ENCODE measurements at regions not wholly inside any gene's neighbourhood (a gene's known extent, or its start where the extent isn't known, plus 50 kb on each side); places are given as distances from the start of the nearest gene placed in this dataset.

DNA sequence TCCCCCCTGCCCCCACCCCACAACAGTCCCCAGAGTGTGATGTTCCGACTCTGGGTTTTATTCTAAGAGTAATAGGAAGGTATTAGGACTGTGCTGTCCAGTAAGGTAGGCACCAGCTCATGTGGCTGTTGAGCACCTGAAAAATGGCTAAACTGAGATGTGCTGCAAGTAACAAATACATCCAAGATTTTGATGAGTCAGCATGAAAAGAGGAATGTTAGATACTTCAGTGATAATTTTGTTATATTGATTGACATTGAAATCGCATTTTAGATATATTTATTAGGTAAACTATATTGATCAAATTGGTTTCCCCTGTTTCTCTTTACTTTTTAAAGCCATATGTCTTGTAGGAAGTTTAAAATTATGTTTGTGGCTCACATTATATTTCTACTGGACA lies 147.8 kb downstream of the FTCDNL1 start:
- H3K4me3 ChIP-seq (ENCODE audit: low read depth in 1 of 2, low read length in 2 of 2) = no peak overlapping the region
- H2AFZ ChIP-seq (ENCODE audit: low read depth, low read length) = no peak overlapping the region
- H3K4me1 ChIP-seq (ENCODE audit: insufficient read depth, low read length) = no peaks in the 10 kb centered on the region
- DNase-seq (no peak), ATAC-seq (ENCODE audit: insufficient read depth, low read depth) (no peak)
- no peaks in the 10 kb centered on the region for H3K79me2 ChIP-seq (ENCODE audit: insufficient read depth, low read length)
- H3K27ac ChIP-seq (ENCODE audit: low read length) = no peak overlapping the region
- no peak overlapping the region for H3K4me2 ChIP-seq (ENCODE audit: insufficient read depth, low read length)
- no peak for TF ChIP-seq EZH2 (IDR thresholded peaks at IDR 0.05; ENCODE audit: borderline replicate concordance, low read depth, low read length, severe bottlenecking)
- no peak for TF ChIP-seq CTCF (IDR thresholded peaks at IDR 0.05; ENCODE audit: borderline replicate concordance, extremely low read depth, low read length, poor library complexity, severe bottlenecking)
- no peak overlapping the region for H3K9ac ChIP-seq (ENCODE audit: low read depth, low read length)
- no peaks in the 10 kb centered on the region for H3K36me3 ChIP-seq (ENCODE audit: insufficient read depth, low read length)
- H3K9me3 ChIP-seq (ENCODE audit: insufficient read depth, low read length, severe bottlenecking) = no peaks in the 10 kb centered on the region
- H3K27me3 ChIP-seq (ENCODE audit: insufficient read depth, low read length, poor library complexity) = peaks cover 2% of the 10 kb centered on the region
- H4K20me1 ChIP-seq (ENCODE audit: insufficient read depth, low read length) = no peaks in the 10 kb centered on the region

GRCh38 chr2:199697469-199697868 lies 153.5 kb downstream of the FTCDNL1 start:
- Histone ChIP-seq H3K4me2 (ENCODE audit: insufficient read depth, low read length) (no peak overlapping the region), H3K9me3 (ENCODE audit: insufficient read depth, low read length, severe bottlenecking) (no peaks in the 10 kb centered on the region), H3K4me3 (ENCODE audit: low read depth in 1 of 2, low read length in 2 of 2) (no peak overlapping the region), H3K79me2 (ENCODE audit: insufficient read depth, low read length) (no peaks in the 10 kb centered on the region), H3K27me3 (ENCODE audit: insufficient read depth, low read length, poor library complexity) (no peaks in the 10 kb centered on the region), H3K36me3 (ENCODE audit: insufficient read depth, low read length) (no peaks in the 10 kb centered on the region), H2AFZ (ENCODE audit: low read depth, low read length) (no peak overlapping the region), H4K20me1 (ENCODE audit: insufficient read depth, low read length) (no peaks in the 10 kb centered on the region), H3K27ac (ENCODE audit: low read length) (no peak overlapping the region), H3K9ac (ENCODE audit: low read depth, low read length) (no peak overlapping the region), H3K4me1 (ENCODE audit: insufficient read depth, low read length) (no peaks in the 10 kb centered on the region)
- ATAC-seq (ENCODE audit: insufficient read depth, low read depth) (no peak), DNase-seq (no peak)
- TF ChIP-seq EZH2 (IDR thresholded peaks at IDR 0.05; ENCODE audit: borderline replicate concordance, low read depth, low read length, severe bottlenecking) (no peak), CTCF (IDR thresholded peaks at IDR 0.05; ENCODE audit: borderline replicate concordance, extremely low read depth, low read length, poor library complexity, severe bottlenecking) (no peak)

DNA sequence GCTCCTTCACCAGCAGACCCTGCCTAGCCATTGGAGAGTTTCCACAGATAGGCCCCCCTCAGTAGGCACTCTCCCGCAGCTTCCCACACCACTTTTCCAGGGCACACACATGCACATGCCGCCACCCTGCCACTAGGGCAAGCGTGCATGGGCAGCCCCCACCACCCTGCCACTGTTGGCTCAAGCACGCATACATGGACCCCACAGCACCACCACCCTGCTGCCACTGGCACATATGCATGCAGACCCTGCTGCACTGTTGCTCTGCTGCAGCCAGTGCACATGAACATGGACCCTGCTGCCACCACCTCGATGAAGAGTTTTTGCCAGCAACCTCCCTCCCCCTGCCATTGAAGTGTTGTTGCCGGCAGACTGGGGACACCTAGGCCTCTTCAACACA lies 154.9 kb downstream of the FTCDNL1 start:
- TF ChIP-seq CTCF (IDR thresholded peaks at IDR 0.05; ENCODE audit: borderline replicate concordance, extremely low read depth, low read length, poor library complexity, severe bottlenecking) (no peak), EZH2 (IDR thresholded peaks at IDR 0.05; ENCODE audit: borderline replicate concordance, low read depth, low read length, severe bottlenecking) (no peak)
- no peaks in the 10 kb centered on the region for H3K36me3 ChIP-seq (ENCODE audit: insufficient read depth, low read length)
- H3K79me2 ChIP-seq (ENCODE audit: insufficient read depth, low read length) = no peaks in the 10 kb centered on the region
- H3K9me3 ChIP-seq (ENCODE audit: insufficient read depth, low read length, severe bottlenecking) = no peaks in the 10 kb centered on the region
- H2AFZ ChIP-seq (ENCODE audit: low read depth, low read length) = no peak overlapping the region
- no peak overlapping the region for H3K9ac ChIP-seq (ENCODE audit: low read depth, low read length)
- H3K27ac ChIP-seq (ENCODE audit: low read length) = no peak overlapping the region
- H3K27me3 ChIP-seq (ENCODE audit: insufficient read depth, low read length, poor library complexity) = no peaks in the 10 kb centered on the region
- H3K4me2 ChIP-seq (ENCODE audit: insufficient read depth, low read length) = no peak overlapping the region
- ATAC-seq (ENCODE audit: insufficient read depth, low read depth) = no peak
- H4K20me1 ChIP-seq (ENCODE audit: insufficient read depth, low read length) = no peaks in the 10 kb centered on the region
- DNase-seq = no peak
- H3K4me1 ChIP-seq (ENCODE audit: insufficient read depth, low read length) = no peaks in the 10 kb centered on the region
- no peak overlapping the region for H3K4me3 ChIP-seq (ENCODE audit: low read depth in 1 of 2, low read length in 2 of 2)

DNA sequence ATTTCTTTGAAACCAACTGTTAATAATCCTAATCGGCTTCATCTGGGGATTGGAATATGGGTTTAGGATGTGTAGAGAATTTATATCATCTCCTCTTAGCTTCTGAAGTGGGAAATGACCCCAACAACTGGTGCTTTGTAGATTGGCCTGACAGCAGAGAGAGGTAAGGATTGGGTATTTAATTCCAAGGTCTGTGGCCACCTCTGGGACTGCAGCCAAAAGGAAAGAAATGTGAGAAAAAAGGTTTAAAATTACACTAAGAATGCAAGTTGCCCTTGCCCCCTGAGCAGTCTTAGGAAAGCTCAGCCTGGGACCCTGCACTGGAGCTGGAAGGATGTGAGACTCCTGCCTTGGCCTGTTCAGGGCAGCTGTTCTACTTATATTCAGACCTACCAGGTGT lies 157.1 kb downstream of the FTCDNL1 start:
- no peaks in the 10 kb centered on the region for H3K4me1 ChIP-seq (ENCODE audit: insufficient read depth, low read length)
- no peak overlapping the region for H3K4me3 ChIP-seq (ENCODE audit: low read depth in 1 of 2, low read length in 2 of 2)
- H3K4me2 ChIP-seq (ENCODE audit: insufficient read depth, low read length) = no peak overlapping the region
- no peak overlapping the region for H3K27ac ChIP-seq (ENCODE audit: low read length)
- no peaks in the 10 kb centered on the region for H4K20me1 ChIP-seq (ENCODE audit: insufficient read depth, low read length)
- no peak overlapping the region for H3K9ac ChIP-seq (ENCODE audit: low read depth, low read length)
- no peak overlapping the region for H2AFZ ChIP-seq (ENCODE audit: low read depth, low read length)
- no peaks in the 10 kb centered on the region for H3K79me2 ChIP-seq (ENCODE audit: insufficient read depth, low read length)
- no peaks in the 10 kb centered on the region for H3K36me3 ChIP-seq (ENCODE audit: insufficient read depth, low read length)
- ATAC-seq (ENCODE audit: insufficient read depth, low read depth) = no peak
- TF ChIP-seq EZH2 (IDR thresholded peaks at IDR 0.05; ENCODE audit: borderline replicate concordance, low read depth, low read length, severe bottlenecking) (no peak), CTCF (IDR thresholded peaks at IDR 0.05; ENCODE audit: borderline replicate concordance, extremely low read depth, low read length, poor library complexity, severe bottlenecking) (no peak)
- DNase-seq = no peak
- H3K9me3 ChIP-seq (ENCODE audit: insufficient read depth, low read length, severe bottlenecking) = no peaks in the 10 kb centered on the region
- no peaks in the 10 kb centered on the region for H3K27me3 ChIP-seq (ENCODE audit: insufficient read depth, low read length, poor library complexity)
